ENCODE measurements at regions not wholly inside any gene's neighbourhood (a gene's known extent, or its start where the extent isn't known, plus 50 kb on each side); places are given as distances from the start of the nearest gene placed in this dataset.

DNA sequence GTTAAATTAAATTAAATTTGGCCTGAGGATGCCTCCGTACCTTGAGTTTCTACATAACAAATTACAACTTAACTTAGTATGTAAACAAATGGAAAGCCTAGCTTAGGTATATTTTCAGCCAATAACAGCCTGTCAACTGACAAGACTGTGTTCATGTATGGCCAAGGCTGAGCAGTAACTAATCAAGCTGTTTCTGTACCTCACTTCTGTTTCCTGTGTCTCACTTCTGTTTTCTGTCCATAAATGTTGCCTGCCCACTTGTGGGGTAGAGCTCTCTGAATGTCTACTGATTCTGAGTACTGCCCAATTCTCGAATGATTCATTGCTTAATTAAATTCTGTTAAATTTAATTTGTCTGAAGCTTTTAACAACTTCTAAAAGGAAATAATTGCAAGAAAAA is 445.2 kb downstream of the PCDH11X start:
- intact Hi-C loops (cut with micrococcal nuclease; ENCODE audit: unreplicated experiment) = no loop called here
- POLR2A ChIA-PET = no interaction called here
- no peak overlapping the region for H3K4me3 ChIP-seq (ENCODE audit: low read depth in 2 of 2, low read length in 2 of 2)
- no peaks in the 10 kb centered on the region for H3K4me1 ChIP-seq (ENCODE audit: control insufficient read depth, insufficient read depth, low read length)
- BruUV-seq (replicated peaks) = no TSS peak
- H3K27me3 ChIP-seq (ENCODE audit: control insufficient read depth, insufficient read depth, low read length) = no peaks in the 10 kb centered on the region
- DNase-seq (ENCODE audit: low read depth, low spot score) = no peak
- H3K27ac ChIP-seq (ENCODE audit: low read length) = no peak overlapping the region
- TF ChIP-seq CTCF (IDR thresholded peaks at IDR 0.05) (no peak), POLR2AphosphoS5 (IDR thresholded peaks at IDR 0.05; ENCODE audit: low read depth, low read length) (no peak), REST (IDR thresholded peaks at IDR 0.05; ENCODE audit: insufficient read depth in 1 of 2, low read depth in 2 of 2, low read length in 1 of 2) (no peak), SIN3A (IDR thresholded peaks at IDR 0.05; ENCODE audit: borderline replicate concordance, insufficient read depth, low read depth, low read length) (no peak), TCF7L2 (IDR thresholded peaks at IDR 0.05; ENCODE audit: low read depth, low read length) (no peak)
- CTCF ChIA-PET = no interaction called here
- ATAC-seq = no peak
- no peaks in the 10 kb centered on the region for H3K36me3 ChIP-seq (ENCODE audit: control insufficient read depth, insufficient read depth, low read length)
- in situ Hi-C loops (cut with HindIII; ENCODE audit: low pct_unique_long_range_greater_than_20kb, low sequenced_read_pairs) = no loop called here
- no peaks in the 10 kb centered on the region for H3K9me3 ChIP-seq (ENCODE audit: control insufficient read depth, insufficient read depth, low read depth, low read length)

- Histone ChIP-seq H3K4me1 (ENCODE audit: control insufficient read depth, insufficient read depth, low read length) (no peaks in the 10 kb centered on the region), H3K9me3 (ENCODE audit: control insufficient read depth, insufficient read depth, low read depth, low read length) (no peaks in the 10 kb centered on the region), H3K4me3 (ENCODE audit: low read depth in 2 of 2, low read length in 2 of 2) (no peak overlapping the region), H3K27me3 (ENCODE audit: control insufficient read depth, insufficient read depth, low read length) (no peaks in the 10 kb centered on the region), H3K36me3 (ENCODE audit: control insufficient read depth, insufficient read depth, low read length) (no peaks in the 10 kb centered on the region), H3K27ac (ENCODE audit: low read length) (no peak overlapping the region)
- POLR2A ChIA-PET = no interaction called here
- TF ChIP-seq REST (IDR thresholded peaks at IDR 0.05; ENCODE audit: insufficient read depth in 1 of 2, low read depth in 2 of 2, low read length in 1 of 2) (no peak), SIN3A (IDR thresholded peaks at IDR 0.05; ENCODE audit: borderline replicate concordance, insufficient read depth, low read depth, low read length) (no peak), POLR2AphosphoS5 (IDR thresholded peaks at IDR 0.05; ENCODE audit: low read depth, low read length) (no peak), TCF7L2 (IDR thresholded peaks at IDR 0.05; ENCODE audit: low read depth, low read length) (no peak), CTCF (IDR thresholded peaks at IDR 0.05) (no peak)
- in situ Hi-C loops (cut with HindIII; ENCODE audit: low pct_unique_long_range_greater_than_20kb, low sequenced_read_pairs) = no loop called here
- CTCF ChIA-PET = no interaction called here
- no TSS peak for BruUV-seq (replicated peaks)
- no peak for DNase-seq (ENCODE audit: low read depth, low spot score)
- ATAC-seq = no peak
- intact Hi-C loops (cut with micrococcal nuclease; ENCODE audit: unreplicated experiment) = loop anchor here (5.0 kb wide), 1 partner anchor 1192 kb away; no protein-coding TSS in a partner anchor
Measured at GRCh38 chrX:92230628-92231027, 451.5 kb downstream of the PCDH11X start.
